IMR-90 (cell line): ENCODE measurements at regions not wholly inside any gene's neighbourhood (a gene's known extent, or its start where the extent isn't known, plus 50 kb on each side); places are given as distances from the start of the nearest gene placed in this dataset.

ENCODE experiments used
- ATAC-seq: fragments of 200-7000 bp; cut with Tn5 transposase; 2 replicates; pipeline ENCODE4 v1.9.1; 2020; ENCODE audit warnings: low read depth, mild to moderate bottlenecking, moderate library complexity
- BruUV-seq: library from RNA; stranded (reverse); fragments of 400-500 nt; replicated peaks from 2 replicates; lab custom pipeline; 2021; lab: Mats Ljungman, UMichigan
- CTCF ChIA-PET: fragments of 300-600 bp; formaldehyde crosslinking; extraction: SDS; loops from one replicate; lab custom pipeline; 2021; ENCODE audit warnings: antibody characterized with exemption; lab: Yijun Ruan, JAX
- POLR2A ChIA-PET: fragments of 300-600 bp; sonication (Branson Sonifier 250); formaldehyde crosslinking; loops from one replicate; lab custom pipeline; 2022; ENCODE audit warnings: antibody characterized with exemption; ENCODE audit not compliant: unreplicated experiment; lab: Charles Lee
- DNase-seq: peaks from one replicate; pipeline ENCODE4 v3.0.0; 2013
- H2AFZ ChIP-seq: replicated peaks from 2 replicates; pipeline ENCODE3; 2013; ENCODE audit warnings: low read length, mild to moderate bottlenecking; ENCODE audit not compliant: poor library complexity
- H2AK5ac ChIP-seq: 2 replicates; pipeline ENCODE4 v1.6.1; 2013; ENCODE audit warnings: low read depth, low read length, inconsistent platforms
- H2AK9ac ChIP-seq: replicated peaks from 2 replicates; pipeline ENCODE3; 2013; ENCODE audit warnings: mild to moderate bottlenecking, low read depth, low read length, moderate library complexity; ENCODE audit not compliant: poor library complexity
- H2BK120ac ChIP-seq: 2 replicates; pipeline ENCODE4 v1.6.1; 2013; ENCODE audit warnings: low read depth, low read length, inconsistent platforms
- H2BK15ac ChIP-seq: 3 replicates; pipeline ENCODE4 v1.6.1; 2013; ENCODE audit warnings: low read depth, low read length, inconsistent platforms
- H2BK20ac ChIP-seq: 2 replicates; pipeline ENCODE4 v1.6.1; 2013; ENCODE audit warnings: low read depth, mild to moderate bottlenecking, inconsistent platforms, low read length, moderate library complexity
- H2BK5ac ChIP-seq: 2 replicates; pipeline ENCODE4 v1.6.1; 2013; ENCODE audit warnings: mild to moderate bottlenecking, low read depth, low read length, inconsistent platforms; ENCODE audit not compliant: poor library complexity, severe bottlenecking
- H3K14ac ChIP-seq: replicated peaks from 2 replicates; pipeline ENCODE4 v1.6.1; 2013; ENCODE audit warnings: low read depth, low read length, inconsistent platforms
- H3K18ac ChIP-seq: 2 replicates; pipeline ENCODE4 v1.6.1; 2013; ENCODE audit warnings: low read depth, low read length, control low read depth
- H3K23ac ChIP-seq: 2 replicates; pipeline ENCODE4 v1.6.1; 2013; ENCODE audit warnings: low read depth, low read length, inconsistent platforms
- H3K27ac ChIP-seq: 2 replicates; pipeline ENCODE4 v1.5.1; 2013; ENCODE audit warnings: mild to moderate bottlenecking, control low read depth, low read length; ENCODE audit not compliant: insufficient read depth
- H3K27me3 ChIP-seq: 2 replicates; pipeline ENCODE4 v1.6.1; 2013; ENCODE audit warnings: low read length; ENCODE audit not compliant: control insufficient read depth, insufficient read depth
- H3K36me3 ChIP-seq: 2 replicates; pipeline ENCODE4 v1.6.1; 2013; ENCODE audit warnings: low read length, mixed read lengths; ENCODE audit not compliant: control insufficient read depth, insufficient read depth
- H3K4ac ChIP-seq: 2 replicates; pipeline ENCODE4 v1.6.1; 2013; ENCODE audit warnings: low read depth, low read length, inconsistent platforms
- H3K4me1 ChIP-seq: 2 replicates; pipeline ENCODE4 v1.6.1; 2013; ENCODE audit warnings: low read length, mixed read lengths; ENCODE audit not compliant: control insufficient read depth, insufficient read depth
- H3K4me2 ChIP-seq: 2 replicates; pipeline ENCODE4 v1.6.1; 2013; ENCODE audit warnings: low read depth, mild to moderate bottlenecking, control low read depth, low read length, moderate library complexity
- H3K4me3 ChIP-seq: 2 replicates; pipeline ENCODE4 v1.5.1; 2013; ENCODE audit warnings: low read depth, mild to moderate bottlenecking, control low read depth, low read length, moderate library complexity; ENCODE audit not compliant: insufficient read depth
- H3K56ac ChIP-seq: 2 replicates; pipeline ENCODE4 v1.6.1; 2013; ENCODE audit warnings: low read length, inconsistent platforms; ENCODE audit not compliant: insufficient read depth; ENCODE audit errors: extremely low read depth
- H3K79me1 ChIP-seq, 2 experiments: 2 replicates each; pipeline ENCODE4 v1.6.1; 2013; ENCODE audit warnings: low read length in 2 of 2, inconsistent platforms in 1 of 2, low read depth in 1 of 2
- H3K9ac ChIP-seq: 2 replicates; pipeline ENCODE4 v1.6.1; 2013; ENCODE audit warnings: low read depth, low read length, control low read depth
- H3K9me1 ChIP-seq: 2 replicates; pipeline ENCODE4 v1.6.1; 2013; ENCODE audit warnings: low read length, inconsistent platforms; ENCODE audit not compliant: insufficient read depth
- H3K9me3 ChIP-seq: 2 replicates; pipeline ENCODE4 v1.6.1; 2013; ENCODE audit warnings: low read length; ENCODE audit not compliant: control insufficient read depth, insufficient read depth
- H4K20me1 ChIP-seq: 2 replicates; pipeline ENCODE4 v1.6.1; 2013; ENCODE audit warnings: low read length, inconsistent platforms; ENCODE audit not compliant: insufficient read depth
- H4K5ac ChIP-seq: 2 replicates; pipeline ENCODE4 v1.6.1; 2013; ENCODE audit warnings: mild to moderate bottlenecking, low read depth, low read length, control low read depth
- H4K8ac ChIP-seq, 2 experiments: 2 replicates each; pipeline ENCODE4 v1.6.1; 2013; ENCODE audit warnings: low read depth in 2 of 2, low read length in 2 of 2, control low read depth in 1 of 2, inconsistent platforms in 1 of 2
- H4K91ac ChIP-seq: 2 replicates; pipeline ENCODE4 v1.6.1; 2013; ENCODE audit warnings: low read depth, low read length, inconsistent platforms; ENCODE audit not compliant: insufficient read depth
- BHLHE40 ChIP-seq: fragments of 150-350 bp; IDR thresholded peaks from 2 replicates; pipeline ENCODE4 v1.6.1; 2016; ENCODE audit warnings: mild to moderate bottlenecking, low read depth, low read length
- FOS ChIP-seq: fragments of 150-350 bp; IDR thresholded peaks from 2 replicates; pipeline ENCODE4 v1.6.1; 2016; ENCODE audit warnings: low read depth, low read length
- MAFK ChIP-seq: IDR thresholded peaks from 2 replicates; pipeline ENCODE4 v1.6.1; 2012; ENCODE audit warnings: low read depth, low read length, improper control_type of control experiment
- NFE2L2 ChIP-seq: fragments of 150-350 bp; IDR thresholded peaks from 2 replicates; pipeline ENCODE4 v1.6.1; 2016; ENCODE audit warnings: low read depth, mild to moderate bottlenecking, low read length
- POLR2A ChIP-seq: IDR thresholded peaks from 2 replicates; pipeline ENCODE4 v1.6.1; 2012; ENCODE audit warnings: mild to moderate bottlenecking, low read depth, low read length
- RCOR1 ChIP-seq: IDR thresholded peaks from 2 replicates; pipeline ENCODE4 v1.6.1; 2012; ENCODE audit warnings: mild to moderate bottlenecking, low read length, improper control_type of control experiment; ENCODE audit not compliant: insufficient replicate concordance
- WGBS, 2 experiments: methylation state at CpG; one replicate each; pipeline versions ENCODE4 v1.1.5 to v1.1.7; 2013; ENCODE audit warnings: missing lambda C conversion rate in 2 of 2; ENCODE audit not compliant: insufficient read length in 1 of 2; ENCODE audit errors: extremely low coverage in 2 of 2; 5-methylcytosine and 5-hydroxymethylcytosine counted together
- dilution Hi-C: fragments of 300-500 bp; cut with HindIII; formaldehyde crosslinking; loops from one replicate; pipeline ENCODE4 v1.14.3; 2018; ENCODE audit warnings: low sequenced_read_pairs; ENCODE audit not compliant: unreplicated experiment
- in situ Hi-C: fragments of 300-500 bp; cut with MboI; formaldehyde crosslinking; loops from 3 replicates; pipeline ENCODE4 v1.14.3; 2019; ENCODE audit warnings: low sequenced_read_pairs, inconsistent platforms, mixed read lengths
- intact Hi-C: fragments of 100-400 bp; cut with micrococcal nuclease; formaldehyde crosslinking; loops from 2 replicates; pipeline ENCODE4 v1.10.0; 2022
- TF ChIP-seq, protein P1 (sequence below): fragments of 150-350 bp; IDR thresholded peaks from 2 replicates; pipeline ENCODE4 v1.6.1; 2017; ENCODE audit warnings: mild to moderate bottlenecking, antibody characterized with exemption, low read length, low read depth
- TF ChIP-seq, protein P2 (sequence below): conservative IDR thresholded peaks from 2 replicates; pipeline ENCODE4 v1.5.1; 2012; ENCODE audit warnings: mild to moderate bottlenecking, low read depth, low read length, improper control_type of control experiment
- TF ChIP-seq, protein P3 (sequence below): fragments of 150-350 bp; IDR thresholded peaks from 2 replicates; pipeline ENCODE4 v1.6.1; 2016; ENCODE audit warnings: low read depth, mild to moderate bottlenecking, low read length, moderate library complexity, borderline replicate concordance

DNA sequence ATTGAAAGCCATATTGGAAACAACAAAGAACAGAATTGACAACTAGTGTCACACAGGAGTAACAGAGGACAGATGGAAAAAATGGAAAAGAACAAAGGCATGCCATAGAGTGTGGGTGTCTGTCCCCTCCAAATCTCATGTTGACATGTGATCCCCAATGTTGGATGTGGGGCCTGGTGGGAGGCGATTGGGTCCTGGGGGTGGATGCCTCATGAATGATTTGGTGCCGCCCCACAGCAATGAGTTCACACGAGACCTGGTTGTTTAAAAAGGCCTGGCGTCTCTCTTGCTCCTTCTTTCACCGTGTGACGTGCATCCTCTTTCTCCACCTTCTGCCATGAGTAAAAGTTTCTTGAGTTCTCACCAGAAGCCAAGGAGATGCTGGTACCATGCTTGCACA lies 87.4 kb upstream of the GPR26 start:
- Histone ChIP-seq H3K23ac (no peak overlapping the region), H4K20me1 (no peaks in the 10 kb centered on the region), H2BK5ac (no peak overlapping the region), H3K4ac (no peak overlapping the region), H3K79me1 (no peaks in the 10 kb centered on the region), H3K56ac (no peak overlapping the region), H3K9ac (no peak overlapping the region), H3K4me3 (no peak overlapping the region), H3K18ac (no peak overlapping the region), H4K5ac (no peak overlapping the region), H3K4me1 (no peaks in the 10 kb centered on the region), H4K8ac (no peak overlapping the region), H2AFZ (no peak overlapping the region), H2AK5ac (no peak overlapping the region), H3K27me3 (no peaks in the 10 kb centered on the region), H4K91ac (no peak overlapping the region), H2BK15ac (no peak overlapping the region), H3K9me3 (peaks cover 2% of the 10 kb centered on the region; the same call in 1 of the 2 replicates), H3K36me3 (no peaks in the 10 kb centered on the region), H2BK120ac (no peak overlapping the region), H3K14ac (no peak overlapping the region), H2AK9ac (no peak overlapping the region), H3K27ac (no peak overlapping the region), H2BK20ac (no peak overlapping the region), H3K9me1 (no peaks in the 10 kb centered on the region), H3K4me2 (no peak overlapping the region)
- in situ Hi-C loops (no loop called here), dilution Hi-C loops (no loop called here), intact Hi-C loops (no loop called here)
- ATAC-seq, result no peak
- no TSS peak for BruUV-seq
- ChIA-PET CTCF (no interaction called here), POLR2A (no interaction called here)
- no peak for DNase-seq
- TF ChIP-seq FOS (no peak), RCOR1 (no peak), POLR2A (no peak), BHLHE40 (no peak), MAFK (no peak), NFE2L2 (no peak)
- TF ChIP-seq, protein P1, sequence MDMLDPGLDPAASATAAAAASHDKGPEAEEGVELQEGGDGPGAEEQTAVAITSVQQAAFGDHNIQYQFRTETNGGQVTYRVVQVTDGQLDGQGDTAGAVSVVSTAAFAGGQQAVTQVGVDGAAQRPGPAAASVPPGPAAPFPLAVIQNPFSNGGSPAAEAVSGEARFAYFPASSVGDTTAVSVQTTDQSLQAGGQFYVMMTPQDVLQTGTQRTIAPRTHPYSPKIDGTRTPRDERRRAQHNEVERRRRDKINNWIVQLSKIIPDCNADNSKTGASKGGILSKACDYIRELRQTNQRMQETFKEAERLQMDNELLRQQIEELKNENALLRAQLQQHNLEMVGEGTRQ, result no peak
- TF ChIP-seq, protein P2, sequence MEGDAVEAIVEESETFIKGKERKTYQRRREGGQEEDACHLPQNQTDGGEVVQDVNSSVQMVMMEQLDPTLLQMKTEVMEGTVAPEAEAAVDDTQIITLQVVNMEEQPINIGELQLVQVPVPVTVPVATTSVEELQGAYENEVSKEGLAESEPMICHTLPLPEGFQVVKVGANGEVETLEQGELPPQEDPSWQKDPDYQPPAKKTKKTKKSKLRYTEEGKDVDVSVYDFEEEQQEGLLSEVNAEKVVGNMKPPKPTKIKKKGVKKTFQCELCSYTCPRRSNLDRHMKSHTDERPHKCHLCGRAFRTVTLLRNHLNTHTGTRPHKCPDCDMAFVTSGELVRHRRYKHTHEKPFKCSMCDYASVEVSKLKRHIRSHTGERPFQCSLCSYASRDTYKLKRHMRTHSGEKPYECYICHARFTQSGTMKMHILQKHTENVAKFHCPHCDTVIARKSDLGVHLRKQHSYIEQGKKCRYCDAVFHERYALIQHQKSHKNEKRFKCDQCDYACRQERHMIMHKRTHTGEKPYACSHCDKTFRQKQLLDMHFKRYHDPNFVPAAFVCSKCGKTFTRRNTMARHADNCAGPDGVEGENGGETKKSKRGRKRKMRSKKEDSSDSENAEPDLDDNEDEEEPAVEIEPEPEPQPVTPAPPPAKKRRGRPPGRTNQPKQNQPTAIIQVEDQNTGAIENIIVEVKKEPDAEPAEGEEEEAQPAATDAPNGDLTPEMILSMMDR, result no peak
- TF ChIP-seq, protein P3, sequence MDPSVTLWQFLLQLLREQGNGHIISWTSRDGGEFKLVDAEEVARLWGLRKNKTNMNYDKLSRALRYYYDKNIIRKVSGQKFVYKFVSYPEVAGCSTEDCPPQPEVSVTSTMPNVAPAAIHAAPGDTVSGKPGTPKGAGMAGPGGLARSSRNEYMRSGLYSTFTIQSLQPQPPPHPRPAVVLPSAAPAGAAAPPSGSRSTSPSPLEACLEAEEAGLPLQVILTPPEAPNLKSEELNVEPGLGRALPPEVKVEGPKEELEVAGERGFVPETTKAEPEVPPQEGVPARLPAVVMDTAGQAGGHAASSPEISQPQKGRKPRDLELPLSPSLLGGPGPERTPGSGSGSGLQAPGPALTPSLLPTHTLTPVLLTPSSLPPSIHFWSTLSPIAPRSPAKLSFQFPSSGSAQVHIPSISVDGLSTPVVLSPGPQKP, result no peak
- no CpG with 5 or more reads among the region's 6 CpGs for WGBS, 2 experiments
